ENCODE measurements at regions not wholly inside any gene's neighbourhood (a gene's known extent, or its start where the extent isn't known, plus 50 kb on each side); places are given as distances from the start of the nearest gene placed in this dataset.
"Not testable (repeated sequence)": the region's sequence is repeated elsewhere in the genome, so short reads cannot be mapped to it uniquely, and the experiment has no call there.

- no peaks in the 10 kb centered on the region for H3K27me3 ChIP-seq (ENCODE audit: control insufficient read depth, insufficient read depth, low read length)
- no peak overlapping the region for H3K4me3 ChIP-seq (ENCODE audit: low read depth, low read length)
- DNase-seq (ENCODE audit: low read depth) (peak; percentile 33), FAIRE-seq (no peak)
- TF ChIP-seq, protein P1, sequence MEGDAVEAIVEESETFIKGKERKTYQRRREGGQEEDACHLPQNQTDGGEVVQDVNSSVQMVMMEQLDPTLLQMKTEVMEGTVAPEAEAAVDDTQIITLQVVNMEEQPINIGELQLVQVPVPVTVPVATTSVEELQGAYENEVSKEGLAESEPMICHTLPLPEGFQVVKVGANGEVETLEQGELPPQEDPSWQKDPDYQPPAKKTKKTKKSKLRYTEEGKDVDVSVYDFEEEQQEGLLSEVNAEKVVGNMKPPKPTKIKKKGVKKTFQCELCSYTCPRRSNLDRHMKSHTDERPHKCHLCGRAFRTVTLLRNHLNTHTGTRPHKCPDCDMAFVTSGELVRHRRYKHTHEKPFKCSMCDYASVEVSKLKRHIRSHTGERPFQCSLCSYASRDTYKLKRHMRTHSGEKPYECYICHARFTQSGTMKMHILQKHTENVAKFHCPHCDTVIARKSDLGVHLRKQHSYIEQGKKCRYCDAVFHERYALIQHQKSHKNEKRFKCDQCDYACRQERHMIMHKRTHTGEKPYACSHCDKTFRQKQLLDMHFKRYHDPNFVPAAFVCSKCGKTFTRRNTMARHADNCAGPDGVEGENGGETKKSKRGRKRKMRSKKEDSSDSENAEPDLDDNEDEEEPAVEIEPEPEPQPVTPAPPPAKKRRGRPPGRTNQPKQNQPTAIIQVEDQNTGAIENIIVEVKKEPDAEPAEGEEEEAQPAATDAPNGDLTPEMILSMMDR (IDR thresholded peaks at IDR 0.05; ENCODE audit: insufficient read depth, low read length, severe bottlenecking) = no peak
- no peaks in the 10 kb centered on the region for H3K36me3 ChIP-seq (ENCODE audit: control insufficient read depth, insufficient read depth, low read length)
These were observed 559.0 kb upstream of the RGMB start for GRCh38 chr5:98214240-98215051.

DNA sequence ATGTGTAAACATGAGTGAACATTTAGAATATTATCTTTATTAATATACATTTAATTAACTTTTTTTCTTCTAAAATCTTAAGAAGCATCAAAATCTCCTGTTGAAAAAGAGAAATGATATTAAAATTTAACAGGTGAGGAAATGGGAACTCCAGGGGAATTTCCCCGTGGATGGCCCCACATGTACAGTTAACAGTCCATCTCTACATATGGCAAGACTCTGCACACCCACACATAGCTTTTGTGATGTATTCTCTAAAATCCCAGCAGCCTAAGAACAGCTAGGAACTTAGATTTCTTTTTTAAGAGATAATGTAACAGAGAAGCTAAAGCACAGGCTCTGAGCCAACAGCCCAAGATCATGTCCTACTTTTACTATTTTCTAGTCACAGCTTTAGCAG is 556.3 kb upstream of the RGMB start:
- no peak overlapping the region for H3K4me3 ChIP-seq (ENCODE audit: low read depth, low read length)
- DNase-seq (ENCODE audit: low read depth) (no peak), FAIRE-seq (no peak)
- H3K27me3 ChIP-seq (ENCODE audit: control insufficient read depth, insufficient read depth, low read length) = no peaks in the 10 kb centered on the region
- H3K36me3 ChIP-seq (ENCODE audit: control insufficient read depth, insufficient read depth, low read length) = no peaks in the 10 kb centered on the region
- TF ChIP-seq, protein P1 (IDR thresholded peaks at IDR 0.05; ENCODE audit: insufficient read depth, low read length, severe bottlenecking) = no peak

GRCh38 chr5:98218838-98219237 is 554.6 kb upstream of the RGMB start:
- TF ChIP-seq, protein P1 (IDR thresholded peaks at IDR 0.05; ENCODE audit: insufficient read depth, low read length, severe bottlenecking) = no peak
- no peak for FAIRE-seq
- Histone ChIP-seq H3K36me3 (ENCODE audit: control insufficient read depth, insufficient read depth, low read length) (no peaks in the 10 kb centered on the region), H3K4me3 (ENCODE audit: low read depth, low read length) (no peak overlapping the region), H3K27me3 (ENCODE audit: control insufficient read depth, insufficient read depth, low read length) (no peaks in the 10 kb centered on the region)
- DNase-seq (ENCODE audit: low read depth) = no peak

DNA sequence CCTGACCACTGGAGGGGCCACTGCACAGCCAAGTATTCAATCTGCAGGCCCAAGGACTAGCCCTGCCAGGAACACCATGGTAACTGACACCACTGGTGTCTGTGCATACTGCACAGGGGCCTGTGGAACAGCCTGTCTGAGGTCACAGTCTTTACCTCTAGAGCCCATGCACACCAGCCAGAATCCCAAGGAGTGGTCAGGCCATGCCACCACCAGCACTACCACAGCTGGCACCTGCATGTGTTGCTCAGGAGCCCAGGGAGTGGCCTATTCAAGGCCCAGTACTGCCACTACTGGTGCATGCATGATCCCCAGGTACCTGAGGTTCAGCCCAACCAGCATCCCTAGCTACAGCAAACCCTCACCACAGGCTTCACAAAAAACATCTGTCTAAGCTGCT is 546.0 kb upstream of the RGMB start:
- FAIRE-seq = no peak
- no peaks in the 10 kb centered on the region for H3K27me3 ChIP-seq (ENCODE audit: control insufficient read depth, insufficient read depth, low read length)
- H3K36me3 ChIP-seq (ENCODE audit: control insufficient read depth, insufficient read depth, low read length) = no peaks in the 10 kb centered on the region
- TF ChIP-seq, protein P1 (IDR thresholded peaks at IDR 0.05; ENCODE audit: insufficient read depth, low read length, severe bottlenecking) = no peak
- no peak for DNase-seq (ENCODE audit: low read depth)
- no peak overlapping the region for H3K4me3 ChIP-seq (ENCODE audit: low read depth, low read length)

GRCh38 chr5:98231089-98231488 is 542.4 kb upstream of the RGMB start:
- DNase-seq (ENCODE audit: low read depth) = no peak
- Histone ChIP-seq H3K4me3 (ENCODE audit: low read depth, low read length) (no peak overlapping the region), H3K27me3 (ENCODE audit: control insufficient read depth, insufficient read depth, low read length) (no peaks in the 10 kb centered on the region), H3K36me3 (ENCODE audit: control insufficient read depth, insufficient read depth, low read length) (no peaks in the 10 kb centered on the region)
- no peak for FAIRE-seq
- TF ChIP-seq, protein P1 (IDR thresholded peaks at IDR 0.05; ENCODE audit: insufficient read depth, low read length, severe bottlenecking) = no peak

DNA sequence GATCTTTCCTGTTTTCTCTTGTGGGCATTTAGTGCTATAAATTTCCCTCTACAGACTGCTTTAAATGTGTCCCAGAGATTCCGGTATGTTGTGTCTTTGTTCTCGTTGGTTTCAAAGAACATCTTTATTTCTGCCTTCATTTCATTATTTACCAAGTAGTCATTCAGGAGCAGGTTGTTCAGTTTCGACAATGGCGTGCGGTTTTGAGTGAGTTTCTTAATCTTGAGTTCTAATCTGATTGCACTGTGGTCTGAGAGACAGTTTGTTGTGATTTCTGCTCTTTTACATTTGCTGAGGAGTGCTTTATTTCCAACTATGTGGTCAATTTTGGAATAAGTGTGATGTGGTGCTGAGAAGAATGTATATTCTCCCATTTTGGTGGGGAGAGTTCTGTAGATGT is 535.7 kb upstream of the RGMB start:
- DNase-seq (ENCODE audit: low read depth); FAIRE-seq; H3K4me3 ChIP-seq (ENCODE audit: low read depth, low read length); H3K36me3 ChIP-seq (ENCODE audit: control insufficient read depth, insufficient read depth, low read length); H3K27me3 ChIP-seq (ENCODE audit: control insufficient read depth, insufficient read depth, low read length): not testable (repeated sequence)
